ENCODE measurements at regions not wholly inside any gene's neighbourhood (a gene's known extent, or its start where the extent isn't known, plus 50 kb on each side); places are given as distances from the start of the nearest gene placed in this dataset.

DNA sequence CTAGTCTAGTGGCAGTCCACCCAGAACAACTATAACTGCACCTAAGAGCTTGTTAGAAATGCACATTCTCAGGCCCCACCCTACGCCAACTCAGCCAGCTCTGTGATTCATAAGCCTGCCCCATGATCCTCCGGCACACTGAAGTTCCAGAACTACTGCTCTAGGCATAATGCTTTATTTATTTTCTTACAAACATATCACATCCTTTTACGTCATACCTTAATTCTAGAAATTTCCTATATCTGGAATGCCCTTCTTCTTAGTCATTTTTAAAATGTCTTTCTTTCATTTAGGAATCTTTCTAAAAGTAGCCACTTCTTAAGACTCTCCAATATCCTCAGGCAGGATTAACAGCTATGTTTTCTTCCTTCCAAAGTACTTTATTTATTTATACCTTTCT, 480.1 kb downstream of the INHBA start:
- H3K9me3 Mint-ChIP-seq: no peaks in the 10 kb centered on the region; a peak in 1 of 5 replicates
- no peak overlapping the region for H2BK15ac ChIP-seq (ENCODE audit: low read depth, low read length)
- no peak overlapping the region for H4K8ac ChIP-seq (replicated peaks; ENCODE audit: insufficient read length, low read depth, low read length)
- no peak overlapping the region for H3T11ph ChIP-seq (ENCODE audit: low read length)
- no peaks in the 10 kb centered on the region for H3K36me3 Mint-ChIP-seq (ENCODE audit: insufficient read depth in 1 of 3, low read depth in 3 of 3)
- no peak overlapping the region for H3K23ac ChIP-seq (ENCODE audit: insufficient read length, low read depth, low read length)
- WGBS (ENCODE audit: extremely low coverage, insufficient read length, low lambda C conversion rate): 100% methylated on average over 1 of the region's 3 CpGs
- H2BK20ac ChIP-seq (ENCODE audit: low read depth, low read length, poor library complexity, severe bottlenecking): no peak overlapping the region
- H3K18ac ChIP-seq (ENCODE audit: insufficient read length, low read depth, low read length): no peak overlapping the region
- no peaks in the 10 kb centered on the region for H3K4me1 ChIP-seq (ENCODE audit: insufficient read depth, low read length)
- no peak overlapping the region for H3K4me2 ChIP-seq (ENCODE audit: insufficient read depth, insufficient read length, low read length)
- H3K4me1 Mint-ChIP-seq: peaks cover 6 to 7% of the 10 kb centered on the region in 2 experiments
- H3K9ac ChIP-seq (ENCODE audit: extremely low read depth, insufficient read length, low read length): no peak overlapping the region
- no peak overlapping the region for H2AFZ ChIP-seq (ENCODE audit: low read length)
- no peak overlapping the region for H2AK5ac ChIP-seq (ENCODE audit: insufficient read length, low read length)
- no peak overlapping the region for H3K27ac ChIP-seq (ENCODE audit: insufficient read length, low read depth, low read length)
- H4K5ac ChIP-seq (ENCODE audit: insufficient read length, low read depth, low read length): no peak overlapping the region
- H3K79me2 ChIP-seq (ENCODE audit: insufficient read depth, low read length): no peaks in the 10 kb centered on the region
- no peaks in the 10 kb centered on the region for H3K23me2 ChIP-seq (ENCODE audit: insufficient read length, low read depth, low read length, poor library complexity, severe bottlenecking)
- H3K9me3 ChIP-seq (ENCODE audit: control insufficient read depth, low read depth, low read length): no peaks in the 10 kb centered on the region
- no peaks in the 10 kb centered on the region for H3K79me1 ChIP-seq (ENCODE audit: insufficient read depth, low read depth, low read length, poor library complexity, severe bottlenecking)
- H2BK5ac ChIP-seq (ENCODE audit: insufficient read length, low read length): no peak overlapping the region
- DNase-seq: no peak
- no peak for TF ChIP-seq CTCF (conservative IDR thresholded peaks at IDR 0.05)
- no peak overlapping the region; a peak in 1 of 7 replicates for H3K27ac Mint-ChIP-seq
- H3K27me3 ChIP-seq (ENCODE audit: insufficient read depth, low read length): peaks cover 21% of the 10 kb centered on the region
- no peak overlapping the region for H2BK120ac ChIP-seq (ENCODE audit: low read depth, low read length, poor library complexity, severe bottlenecking)
- H2BK12ac ChIP-seq (ENCODE audit: insufficient read length, low read depth, low read length): no peak overlapping the region
- H4K20me1 ChIP-seq (ENCODE audit: control insufficient read depth, insufficient read depth, insufficient read length): no peaks in the 10 kb centered on the region
- no peak overlapping the region for H3K4ac ChIP-seq (ENCODE audit: low read depth, low read length)
- H4K91ac ChIP-seq (ENCODE audit: insufficient read length, low read depth, low read length): no peak overlapping the region
- H3K14ac ChIP-seq (ENCODE audit: insufficient read depth, low read length): no peak overlapping the region
- no peak overlapping the region for H3K4me3 Mint-ChIP-seq
- peaks cover 55% of the 10 kb centered on the region for H3K27me3 Mint-ChIP-seq (ENCODE audit: low read depth)
- H3K56ac ChIP-seq (ENCODE audit: insufficient read length, low read depth, low read length): no peak overlapping the region

Measured in H9 (cell line).